Naive B cell (primary cell): ENCODE measurements at regions not wholly inside any gene's neighbourhood (a gene's known extent, or its start where the extent isn't known, plus 50 kb on each side); places are given as distances from the start of the nearest gene placed in this dataset.
A peak's percentile ranks its signal among the peaks of the same experiment; 100 is the strongest.

Experiments
- ATAC-seq, 2 donors: fragments of 150-1000 bp; cut with Tn5 transposase; 2 replicates each; pipeline ENCODE4 v1.10.0; 2021; ENCODE audit warnings: low read depth in 2 of 2, mild to moderate bottlenecking in 2 of 2, moderate library complexity in 2 of 2
- DNase-seq: peaks from one replicate; pipeline ENCODE4 v3.0.0; 2022
- H3K27ac Mint-ChIP-seq, 6 donors: one replicate each; pipeline ENCODE4 v1.8.0; 2020 to 2022; ENCODE audit warnings: mild to moderate bottlenecking in 6 of 6, mixed read lengths in 6 of 6, moderate library complexity in 5 of 6, inconsistent platforms in 2 of 6
- H3K27me3 Mint-ChIP-seq, 3 donors: one replicate each; pipeline ENCODE4 v1.8.0; 2021 to 2022; ENCODE audit warnings: mixed read lengths in 3 of 3, mild to moderate bottlenecking in 1 of 3
- H3K36me3 Mint-ChIP-seq, 2 donors: one replicate each; pipeline ENCODE4 v1.8.0; 2020 to 2022; ENCODE audit warnings: mixed read lengths in 2 of 2, inconsistent platforms in 1 of 2, mild to moderate bottlenecking in 1 of 2
- H3K4me1 Mint-ChIP-seq, 3 donors: one replicate each; pipeline ENCODE4 v1.8.0; 2020 to 2022; ENCODE audit warnings: mixed read lengths in 3 of 3, inconsistent platforms in 1 of 3, mild to moderate bottlenecking in 1 of 3, moderate library complexity in 1 of 3
- H3K4me3 Mint-ChIP-seq, 8 donors: one replicate each; pipeline ENCODE4 v1.8.0; 2020 to 2022; ENCODE audit warnings: mild to moderate bottlenecking in 8 of 8, mixed read lengths in 8 of 8, moderate library complexity in 8 of 8, inconsistent platforms in 2 of 8
- H3K9me3 Mint-ChIP-seq, 7 donors: one replicate each; pipeline ENCODE4 v1.8.0; 2020 to 2022; ENCODE audit warnings: mixed read lengths in 7 of 7, mild to moderate bottlenecking in 5 of 7, inconsistent platforms in 2 of 7, moderate library complexity in 1 of 7

- DNase-seq, result no peak
- no peak for ATAC-seq
- Mint-ChIP-seq H3K36me3 (no peaks in the 10 kb centered on the region), H3K4me3 (no peak overlapping the region), H3K4me1 (no peaks in the 10 kb centered on the region), H3K27me3 (peaks cover 0 to 5% (median 0%) of the 10 kb centered on the region in 3 donors), H3K9me3 (peaks cover 0 to 23% (median 5%) of the 10 kb centered on the region in 7 donors), H3K27ac (no peak overlapping the region)
Measured at GRCh38 chr1:218711884-218712674, 366.9 kb downstream of the TGFB2 start.

GRCh38 chr1:218712677-218713076 is 367.5 kb downstream of the TGFB2 start:
- DNase-seq (no peak), ATAC-seq (no peak)
- H3K4me1 Mint-ChIP-seq, result no peaks in the 10 kb centered on the region
- H3K36me3 Mint-ChIP-seq, result no peaks in the 10 kb centered on the region
- no peak overlapping the region for H3K27ac Mint-ChIP-seq
- peaks cover 0 to 5% (median 0%) of the 10 kb centered on the region in 3 donors for H3K27me3 Mint-ChIP-seq
- no peak overlapping the region for H3K4me3 Mint-ChIP-seq
- H3K9me3 Mint-ChIP-seq, result peaks cover 0 to 20% (median 5%) of the 10 kb centered on the region in 7 donors

GRCh38 chr1:218715961-218716669 is 371.0 kb downstream of the TGFB2 start:
- H3K4me3 Mint-ChIP-seq, result no peak overlapping the region
- H3K27me3 Mint-ChIP-seq, result peaks cover 0 to 5% (median 0%) of the 10 kb centered on the region in 3 donors
- DNase-seq (no peak), ATAC-seq (no peak)
- no peaks in the 10 kb centered on the region for H3K36me3 Mint-ChIP-seq
- peaks cover 0 to 16% (median 5%) of the 10 kb centered on the region in 7 donors for H3K9me3 Mint-ChIP-seq
- no peak overlapping the region for H3K27ac Mint-ChIP-seq
- H3K4me1 Mint-ChIP-seq, result no peaks in the 10 kb centered on the region

- ATAC-seq (no peak), DNase-seq (no peak)
- Mint-ChIP-seq H3K27me3 (no peaks in the 10 kb centered on the region), H3K4me1 (no peaks in the 10 kb centered on the region), H3K4me3 (no peak overlapping the region), H3K36me3 (no peaks in the 10 kb centered on the region), H3K27ac (no peak overlapping the region), H3K9me3 (peaks cover 0 to 16% (median 5%) of the 10 kb centered on the region in 7 donors)
Measured at GRCh38 chr1:218717575-218717974, 372.4 kb downstream of the TGFB2 start.

- ATAC-seq, result no peak
Measured at GRCh38 chr1:218718206-218718605, 373.1 kb downstream of the TGFB2 start.

GRCh38 chr1:218718977-218719376 is 373.8 kb downstream of the TGFB2 start:
- DNase-seq, result no peak

More at GRCh38 chr1:218718206-218718605, 373.1 kb downstream of the TGFB2 start:
- Mint-ChIP-seq H3K36me3 (no peaks in the 10 kb centered on the region), H3K27me3 (no peaks in the 10 kb centered on the region), H3K9me3 (peaks cover 0 to 16% (median 5%) of the 10 kb centered on the region in 7 donors), H3K4me3 (no peak overlapping the region), H3K27ac (no peak overlapping the region), H3K4me1 (no peaks in the 10 kb centered on the region)
- DNase-seq, result no peak

GRCh38 chr1:218728898-218729565 is 383.9 kb downstream of the TGFB2 start:
- DNase-seq (no peak), ATAC-seq (no peak)
- Mint-ChIP-seq H3K36me3 (no peaks in the 10 kb centered on the region), H3K4me1 (no peaks in the 10 kb centered on the region), H3K27ac (no peak overlapping the region), H3K27me3 (no peaks in the 10 kb centered on the region), H3K9me3 (peaks cover 0 to 4% (median 0%) of the 10 kb centered on the region in 7 donors), H3K4me3 (no peak overlapping the region)

More at GRCh38 chr1:218718977-218719376, 373.8 kb downstream of the TGFB2 start:
- Mint-ChIP-seq H3K4me1 (no peaks in the 10 kb centered on the region), H3K27me3 (no peaks in the 10 kb centered on the region), H3K4me3 (no peak overlapping the region), H3K9me3 (peaks cover 0 to 16% (median 7%) of the 10 kb centered on the region in 7 donors), H3K36me3 (no peaks in the 10 kb centered on the region), H3K27ac (no peak overlapping the region)
- no peak for ATAC-seq

- Mint-ChIP-seq H3K36me3 (no peaks in the 10 kb centered on the region), H3K4me3 (no peak overlapping the region), H3K9me3 (peaks cover 0 to 7% (median 0%) of the 10 kb centered on the region in 7 donors), H3K4me1 (no peaks in the 10 kb centered on the region), H3K27ac (no peak overlapping the region), H3K27me3 (no peaks in the 10 kb centered on the region)
- ATAC-seq (no peak), DNase-seq (no peak)
Measured at GRCh38 chr1:218735436-218736032, 390.4 kb downstream of the TGFB2 start.

GRCh38 chr1:218739426-218739825 is 394.3 kb downstream of the TGFB2 start:
- ATAC-seq (no peak), DNase-seq (no peak)
- Mint-ChIP-seq H3K4me3 (no peak overlapping the region), H3K27ac (no peak overlapping the region), H3K4me1 (no peaks in the 10 kb centered on the region), H3K9me3 (peaks cover 2 to 9% (median 5%) of the 10 kb centered on the region in 7 donors), H3K36me3 (no peaks in the 10 kb centered on the region), H3K27me3 (no peaks in the 10 kb centered on the region)

GRCh38 chr1:218741852-218742251 is 396.7 kb downstream of the TGFB2 start:
- Mint-ChIP-seq H3K36me3 (no peaks in the 10 kb centered on the region), H3K9me3 (peaks cover 7 to 22% (median 13%) of the 10 kb centered on the region in 7 donors), H3K4me1 (no peaks in the 10 kb centered on the region), H3K27ac (no peak overlapping the region), H3K27me3 (no peaks in the 10 kb centered on the region), H3K4me3 (no peak overlapping the region)
- DNase-seq (no peak), ATAC-seq (no peak)

- H3K27ac Mint-ChIP-seq, result peak overlapping the region in 1 of 6 donors; percentile 37
- ATAC-seq, result no peak
- H3K27me3 Mint-ChIP-seq, result no peaks in the 10 kb centered on the region
- DNase-seq, result no peak
- no peak overlapping the region for H3K4me3 Mint-ChIP-seq
- H3K4me1 Mint-ChIP-seq, result no peaks in the 10 kb centered on the region
- H3K9me3 Mint-ChIP-seq, result peaks cover 4 to 27% (median 13%) of the 10 kb centered on the region in 7 donors
- H3K36me3 Mint-ChIP-seq, result no peaks in the 10 kb centered on the region
Measured at GRCh38 chr1:218742467-218743262, 397.5 kb downstream of the TGFB2 start.

GRCh38 chr1:218743861-218744505 is 398.8 kb downstream of the TGFB2 start:
- DNase-seq (no peak), ATAC-seq (no peak)

More at GRCh38 chr1:218743861-218744505, 398.8 kb downstream of the TGFB2 start:
- H3K4me3 Mint-ChIP-seq, result no peak overlapping the region
- no peaks in the 10 kb centered on the region for H3K4me1 Mint-ChIP-seq
- H3K27me3 Mint-ChIP-seq, result no peaks in the 10 kb centered on the region
- no peaks in the 10 kb centered on the region for H3K36me3 Mint-ChIP-seq
- peaks cover 4 to 37% (median 16%) of the 10 kb centered on the region in 7 donors for H3K9me3 Mint-ChIP-seq
- H3K27ac Mint-ChIP-seq, result no peak overlapping the region
